Ishikawa (cell line): ENCODE measurements at regions not wholly inside any gene's neighbourhood (a gene's known extent, or its start where the extent isn't known, plus 50 kb on each side); places are given as distances from the start of the nearest gene placed in this dataset.

ENCODE experiments used
- CEBPB ChIP-seq: IDR thresholded peaks from 2 replicates; pipeline ENCODE4 v1.6.1; 2012
- CREB1 ChIP-seq: IDR thresholded peaks from 2 replicates; pipeline ENCODE4 v1.6.1; 2012; ENCODE audit warnings: low read depth
- EGR1 ChIP-seq: IDR thresholded peaks from 2 replicates; pipeline ENCODE4 v1.6.1; 2012
- EP300 ChIP-seq: IDR thresholded peaks from 2 replicates; pipeline ENCODE4 v1.6.1; 2012; ENCODE audit warnings: borderline replicate concordance
- FOXM1 ChIP-seq: IDR thresholded peaks from 2 replicates; pipeline ENCODE4 v1.6.1; 2012; ENCODE audit warnings: low read depth, borderline replicate concordance
- NFIC ChIP-seq: IDR thresholded peaks from 2 replicates; pipeline ENCODE4 v1.6.1; 2012
- RAD21 ChIP-seq: IDR thresholded peaks from 2 replicates; pipeline ENCODE4 v1.6.1; 2012; ENCODE audit warnings: low read depth
- TCF12 ChIP-seq: IDR thresholded peaks from 2 replicates; pipeline ENCODE4 v1.6.1; 2012; ENCODE audit warnings: low read depth
- YY1 ChIP-seq: IDR thresholded peaks from 2 replicates; pipeline ENCODE4 v1.6.1; 2012; ENCODE audit warnings: low read depth
- ZBTB7A ChIP-seq: IDR thresholded peaks from 2 replicates; pipeline ENCODE4 v1.6.1; 2012; ENCODE audit warnings: low read depth
- TF ChIP-seq, protein P1 (sequence below): IDR thresholded peaks from 2 replicates; pipeline ENCODE4 v1.6.1; 2012; ENCODE audit warnings: low read depth, mild to moderate bottlenecking
- TF ChIP-seq, protein P2 (sequence below): IDR thresholded peaks from 2 replicates; pipeline ENCODE4 v1.6.1; 2012

DNA sequence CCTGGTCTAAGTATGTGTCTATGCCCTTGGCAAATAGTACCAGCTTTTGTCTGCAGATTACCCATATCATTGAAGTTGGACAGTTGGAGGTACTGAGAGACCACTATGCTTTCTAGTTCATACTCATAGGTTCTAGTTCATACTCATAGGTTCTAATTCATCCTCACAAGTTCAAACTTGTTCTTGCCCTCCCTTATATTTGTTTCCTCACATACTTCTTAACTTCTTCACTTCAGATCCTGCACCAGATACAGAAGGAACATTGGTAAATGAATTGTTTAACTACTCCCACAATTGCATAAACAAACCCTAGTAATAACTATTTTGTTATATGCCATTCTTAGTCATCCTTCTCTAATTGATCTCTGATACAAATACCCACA is 172.2 kb downstream of the SLITRK1 start:
- no peak for TF ChIP-seq CREB1
- no peak for TF ChIP-seq EGR1
- no peak for TF ChIP-seq CEBPB
- TF ChIP-seq, protein P1, sequence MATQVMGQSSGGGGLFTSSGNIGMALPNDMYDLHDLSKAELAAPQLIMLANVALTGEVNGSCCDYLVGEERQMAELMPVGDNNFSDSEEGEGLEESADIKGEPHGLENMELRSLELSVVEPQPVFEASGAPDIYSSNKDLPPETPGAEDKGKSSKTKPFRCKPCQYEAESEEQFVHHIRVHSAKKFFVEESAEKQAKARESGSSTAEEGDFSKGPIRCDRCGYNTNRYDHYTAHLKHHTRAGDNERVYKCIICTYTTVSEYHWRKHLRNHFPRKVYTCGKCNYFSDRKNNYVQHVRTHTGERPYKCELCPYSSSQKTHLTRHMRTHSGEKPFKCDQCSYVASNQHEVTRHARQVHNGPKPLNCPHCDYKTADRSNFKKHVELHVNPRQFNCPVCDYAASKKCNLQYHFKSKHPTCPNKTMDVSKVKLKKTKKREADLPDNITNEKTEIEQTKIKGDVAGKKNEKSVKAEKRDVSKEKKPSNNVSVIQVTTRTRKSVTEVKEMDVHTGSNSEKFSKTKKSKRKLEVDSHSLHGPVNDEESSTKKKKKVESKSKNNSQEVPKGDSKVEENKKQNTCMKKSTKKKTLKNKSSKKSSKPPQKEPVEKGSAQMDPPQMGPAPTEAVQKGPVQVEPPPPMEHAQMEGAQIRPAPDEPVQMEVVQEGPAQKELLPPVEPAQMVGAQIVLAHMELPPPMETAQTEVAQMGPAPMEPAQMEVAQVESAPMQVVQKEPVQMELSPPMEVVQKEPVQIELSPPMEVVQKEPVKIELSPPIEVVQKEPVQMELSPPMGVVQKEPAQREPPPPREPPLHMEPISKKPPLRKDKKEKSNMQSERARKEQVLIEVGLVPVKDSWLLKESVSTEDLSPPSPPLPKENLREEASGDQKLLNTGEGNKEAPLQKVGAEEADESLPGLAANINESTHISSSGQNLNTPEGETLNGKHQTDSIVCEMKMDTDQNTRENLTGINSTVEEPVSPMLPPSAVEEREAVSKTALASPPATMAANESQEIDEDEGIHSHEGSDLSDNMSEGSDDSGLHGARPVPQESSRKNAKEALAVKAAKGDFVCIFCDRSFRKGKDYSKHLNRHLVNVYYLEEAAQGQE, result no peak
- TF ChIP-seq RAD21, result no peak
- TF ChIP-seq, protein P2, sequence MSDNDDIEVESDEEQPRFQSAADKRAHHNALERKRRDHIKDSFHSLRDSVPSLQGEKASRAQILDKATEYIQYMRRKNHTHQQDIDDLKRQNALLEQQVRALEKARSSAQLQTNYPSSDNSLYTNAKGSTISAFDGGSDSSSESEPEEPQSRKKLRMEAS, result no peak
- no peak for TF ChIP-seq NFIC
- TF ChIP-seq EP300, result no peak
- TF ChIP-seq FOXM1, result no peak
- TF ChIP-seq ZBTB7A, result no peak
- TF ChIP-seq YY1, result no peak
- TF ChIP-seq TCF12, result no peak
